Activated CD4-positive, CD25-positive, alpha-beta regulatory T cell treated with anti-CD3 and anti-CD28 coated beads, Interleukin-2, amount 50 U/mL, for 16 hours (primary cell): ENCODE measurements at regions not wholly inside any gene's neighbourhood (a gene's known extent, or its start where the extent isn't known, plus 50 kb on each side); places are given as distances from the start of the nearest gene placed in this dataset.

Source experiments
- DNase-seq: peaks from one replicate; pipeline ENCODE4 v3.0.0-alpha.2; 2020; ENCODE audit warnings: low read depth, low spot score

GRCh38 chr3:19093084-19093483, 55.2 kb upstream of the KCNH8 start:
- DNase-seq = no peak

GRCh38 chr3:19077388-19077787, 70.9 kb upstream of the KCNH8 start:
- no peak for DNase-seq

GRCh38 chr3:19075037-19075436, 73.3 kb upstream of the KCNH8 start:
- DNase-seq = no peak

GRCh38 chr3:19074257-19074900, 73.9 kb upstream of the KCNH8 start:
- no peak for DNase-seq

- DNase-seq = no peak
These were observed 74.8 kb upstream of the KCNH8 start for GRCh38 chr3:19073341-19074105.

GRCh38 chr3:19070325-19070724, 78.0 kb upstream of the KCNH8 start:
- DNase-seq = no peak

- no peak for DNase-seq
These were observed 83.3 kb upstream of the KCNH8 start for GRCh38 chr3:19065027-19065426.

- no peak for DNase-seq
These were observed 84.4 kb upstream of the KCNH8 start for GRCh38 chr3:19063936-19064335.

GRCh38 chr3:19060404-19060803, 87.9 kb upstream of the KCNH8 start:
- no peak for DNase-seq

GRCh38 chr3:19052874-19053273, 95.4 kb upstream of the KCNH8 start:
- DNase-seq = no peak

- no peak for DNase-seq
These were observed 101.9 kb upstream of the KCNH8 start for GRCh38 chr3:19046440-19046839.

- no peak for DNase-seq
These were observed 117.8 kb upstream of the KCNH8 start for GRCh38 chr3:19030522-19030839.

- no peak for DNase-seq
These were observed 118.3 kb upstream of the KCNH8 start for GRCh38 chr3:19029837-19030521.

- no peak for DNase-seq
These were observed 122.9 kb upstream of the KCNH8 start for GRCh38 chr3:19025441-19025840.

- DNase-seq = no peak
These were observed 125.8 kb upstream of the KCNH8 start for GRCh38 chr3:19022546-19022945.

- DNase-seq = no peak
These were observed 131.5 kb upstream of the KCNH8 start for GRCh38 chr3:19016851-19017250.

- DNase-seq = no peak
These were observed 134.4 kb upstream of the KCNH8 start for GRCh38 chr3:19013879-19014278.

GRCh38 chr3:19012846-19013245, 135.5 kb upstream of the KCNH8 start:
- DNase-seq = no peak

- DNase-seq = no peak
These were observed 145.7 kb upstream of the KCNH8 start for GRCh38 chr3:19002606-19003005.

GRCh38 chr3:18998069-18998468, 150.2 kb upstream of the KCNH8 start:
- no peak for DNase-seq

GRCh38 chr3:18992709-18993108, 155.6 kb upstream of the KCNH8 start:
- no peak for DNase-seq

GRCh38 chr3:18989237-18989795, 159.0 kb upstream of the KCNH8 start:
- DNase-seq = no peak
